ENCODE measurements at regions not wholly inside any gene's neighbourhood (a gene's known extent, or its start where the extent isn't known, plus 50 kb on each side); places are given as distances from the start of the nearest gene placed in this dataset.

GRCh38 chr4:32002037-32002747 is 1282.0 kb downstream of the PCDH7 start:
- no peak for DNase-seq
- H3K27me3 ChIP-seq: no peaks in the 10 kb centered on the region
- no peak overlapping the region for H3K4me3 ChIP-seq
- TF ChIP-seq POLR2A (IDR thresholded peaks at IDR 0.05) (no peak), CTCF (IDR thresholded peaks at IDR 0.05) (no peak)
- WGBS, 4 donors: 68 to 71% (median 69%) methylated on average over 6 of the region's 6 CpGs
- H3K9me3 ChIP-seq (replicated peaks in 1 of 3): no peaks in the 10 kb centered on the region
- intact Hi-C loops (cut with DNase I): no loop called here
- no peaks in the 10 kb centered on the region for H3K4me1 ChIP-seq (replicated peaks in 1 of 2)
- H3K27ac ChIP-seq: no peak overlapping the region
- no peaks in the 10 kb centered on the region for H3K36me3 ChIP-seq (replicated peaks in 1 of 2)

- Histone ChIP-seq H3K27me3 (no peaks in the 10 kb centered on the region), H3K4me1 (replicated peaks in 1 of 2) (no peaks in the 10 kb centered on the region), H3K36me3 (replicated peaks in 1 of 2) (no peaks in the 10 kb centered on the region), H3K4me3 (no peak overlapping the region), H3K9me3 (replicated peaks in 1 of 3) (no peaks in the 10 kb centered on the region), H3K27ac (no peak overlapping the region)
- 59 to 81% (median 70%) methylated on average over 1 of the region's 1 CpG for WGBS, 4 donors
- intact Hi-C loops (cut with DNase I): no loop called here
- TF ChIP-seq POLR2A (IDR thresholded peaks at IDR 0.05) (no peak), CTCF (IDR thresholded peaks at IDR 0.05) (no peak)
- DNase-seq: no peak
Measured at GRCh38 chr4:32003548-32003947, 1283.4 kb downstream of the PCDH7 start.

GRCh38 chr4:32010221-32010620 is 1290.1 kb downstream of the PCDH7 start:
- Histone ChIP-seq H3K4me3 (no peak overlapping the region), H3K9me3 (replicated peaks in 1 of 3) (no peaks in the 10 kb centered on the region), H3K27me3 (no peaks in the 10 kb centered on the region), H3K36me3 (replicated peaks in 1 of 2) (no peaks in the 10 kb centered on the region), H3K27ac (no peak overlapping the region), H3K4me1 (replicated peaks in 1 of 2) (no peaks in the 10 kb centered on the region)
- DNase-seq: no peak
- no peak for TF ChIP-seq POLR2A (IDR thresholded peaks at IDR 0.05)
- intact Hi-C loops (cut with DNase I): no loop called here
- 80 to 90% (median 84%) methylated on average over 3 of the region's 3 CpGs for WGBS, 4 donors

GRCh38 chr4:32022071-32022470 is 1301.9 kb downstream of the PCDH7 start:
- Histone ChIP-seq H3K4me1 (replicated peaks in 1 of 2) (no peaks in the 10 kb centered on the region), H3K27me3 (no peaks in the 10 kb centered on the region), H3K9me3 (replicated peaks in 1 of 3) (no peaks in the 10 kb centered on the region), H3K4me3 (no peak overlapping the region), H3K36me3 (replicated peaks in 1 of 2) (no peaks in the 10 kb centered on the region), H3K27ac (no peak overlapping the region)
- TF ChIP-seq POLR2A (IDR thresholded peaks at IDR 0.05) (no peak), CTCF (IDR thresholded peaks at IDR 0.05) (no peak)
- peak in 5 of 7 donors; percentile 22 to 46 (median 38) for DNase-seq
- WGBS, 4 donors: 27 to 40% (median 35%) methylated on average over 1 of the region's 1 CpG
- intact Hi-C loops (cut with DNase I): no loop called here

GRCh38 chr4:32025851-32026459 is 1305.8 kb downstream of the PCDH7 start:
- TF ChIP-seq CTCF (IDR thresholded peaks at IDR 0.05) (no peak), POLR2A (IDR thresholded peaks at IDR 0.05) (no peak)
- 70 to 81% (median 79%) methylated on average over 4 to 5 of the region's 5 CpGs for WGBS, 4 donors

More at GRCh38 chr4:32025851-32026459, 1305.8 kb downstream of the PCDH7 start:
- DNase-seq: no peak
- H3K9me3 ChIP-seq (replicated peaks in 1 of 3): no peaks in the 10 kb centered on the region
- H3K4me1 ChIP-seq (replicated peaks in 1 of 2): no peaks in the 10 kb centered on the region
- intact Hi-C loops (cut with DNase I): no loop called here
- no peak overlapping the region for H3K27ac ChIP-seq
- no peaks in the 10 kb centered on the region for H3K36me3 ChIP-seq (replicated peaks in 1 of 2)
- no peak overlapping the region for H3K4me3 ChIP-seq
- no peaks in the 10 kb centered on the region for H3K27me3 ChIP-seq

All from adrenal gland (tissue), 9 donors.